GM10266 (cell line): ENCODE measurements at regions not wholly inside any gene's neighbourhood (a gene's known extent, or its start where the extent isn't known, plus 50 kb on each side); places are given as distances from the start of the nearest gene placed in this dataset.

Experiments used
- DNase-seq: peaks from one replicate; pipeline ENCODE4 v3.0.0; 2012; ENCODE audit errors: extremely low spot score
- CTCF ChIP-seq: IDR thresholded peaks from 2 replicates; pipeline ENCODE4 v1.5.1; 2012; ENCODE audit warnings: mild to moderate bottlenecking, low read depth; ENCODE audit not compliant: control insufficient read depth, insufficient read depth; ENCODE audit errors: missing control alignments

GRCh38 chr5:167030500-167031120 lies 1260.8 kb upstream of the WWC1 start:
- no peak for DNase-seq
- no peak for TF ChIP-seq CTCF

GRCh38 chr5:167036585-167036984 lies 1254.9 kb upstream of the WWC1 start:
- no peak for TF ChIP-seq CTCF
- DNase-seq, result no peak

GRCh38 chr5:167049043-167049663 lies 1242.3 kb upstream of the WWC1 start:
- peak; percentile 21 for DNase-seq
- peak; percentile 43 for TF ChIP-seq CTCF

GRCh38 chr5:167049771-167050567 lies 1241.5 kb upstream of the WWC1 start:
- no peak for TF ChIP-seq CTCF
- DNase-seq, result no peak

GRCh38 chr5:167050568-167051401 lies 1240.7 kb upstream of the WWC1 start:
- no peak for TF ChIP-seq CTCF
- no peak for DNase-seq

GRCh38 chr5:167051402-167051768 lies 1240.1 kb upstream of the WWC1 start:
- no peak for TF ChIP-seq CTCF
- no peak for DNase-seq
